Neural progenitor cell (in vitro differentiated cells): ENCODE measurements at regions not wholly inside any gene's neighbourhood (a gene's known extent, or its start where the extent isn't known, plus 50 kb on each side); places are given as distances from the start of the nearest gene placed in this dataset.

Source experiments
- DNase-seq: peaks from one replicate; pipeline ENCODE4 v3.0.0-alpha.2; 2016; ENCODE audit warnings: low spot score
- H2AFZ ChIP-seq: fragments of 200-600 bp; sonication (generic); replicated peaks from 2 replicates; pipeline ENCODE4 v1.6.1; 2016; ENCODE audit warnings: antibody characterized with exemption
- H3F3A ChIP-seq: fragments of 200-600 bp; sonication (generic); 2 replicates; pipeline ENCODE4 v1.6.1; 2016; ENCODE audit warnings: antibody characterized with exemption, low read depth
- H3K27ac ChIP-seq: fragments of 200-600 bp; sonication (generic); 2 replicates; pipeline ENCODE4 v1.5.1; 2016; ENCODE audit warnings: mild to moderate bottlenecking
- H3K27me3 ChIP-seq: fragments of 200-600 bp; sonication (generic); 2 replicates; pipeline ENCODE4 v1.6.1; 2016; ENCODE audit warnings: mild to moderate bottlenecking, moderate library complexity
- H3K36me3 ChIP-seq: fragments of 200-600 bp; sonication (generic); 2 replicates; pipeline ENCODE4 v1.5.1; 2016
- H3K4me1 ChIP-seq: fragments of 200-600 bp; sonication (generic); 2 replicates; pipeline ENCODE4 v1.6.1; 2016; ENCODE audit warnings: mixed run types
- H3K4me2 ChIP-seq: fragments of 200-600 bp; sonication (generic); 2 replicates; pipeline ENCODE4 v1.6.1; 2016
- H3K4me3 ChIP-seq: fragments of 200-600 bp; sonication (generic); 2 replicates; pipeline ENCODE4 v1.5.1; 2016
- H3K79me2 ChIP-seq: fragments of 200-600 bp; sonication (generic); 2 replicates; pipeline ENCODE4 v1.6.1; 2016; ENCODE audit warnings: low read depth
- H3K9ac ChIP-seq: fragments of 200-600 bp; sonication (generic); 2 replicates; pipeline ENCODE4 v1.6.1; 2016
- H3K9me3 ChIP-seq: fragments of 200-600 bp; sonication (generic); 2 replicates; pipeline ENCODE4 v1.5.1; 2016; ENCODE audit warnings: low read depth
- H4K20me1 ChIP-seq: fragments of 200-600 bp; sonication (generic); 2 replicates; pipeline ENCODE4 v1.6.1; 2016; ENCODE audit warnings: low read depth
- H3K27ac Mint-ChIP-seq: 3 replicates; pipeline ENCODE4 v1.8.0; 2021; ENCODE audit warnings: mixed read lengths
- H3K27me3 Mint-ChIP-seq: 2 replicates; pipeline ENCODE4 v1.8.0; 2022; ENCODE audit warnings: low read depth, mild to moderate bottlenecking, inconsistent platforms, moderate library complexity, mixed read lengths; ENCODE audit not compliant: insufficient read depth
- H3K36me3 Mint-ChIP-seq: 3 replicates; pipeline ENCODE4 v1.8.0; 2021; ENCODE audit warnings: mixed read lengths
- H3K4me1 Mint-ChIP-seq: 3 replicates; pipeline ENCODE4 v1.8.0; 2021; ENCODE audit warnings: mixed read lengths
- H3K4me3 Mint-ChIP-seq: 3 replicates; pipeline ENCODE4 v1.8.0; 2021; ENCODE audit warnings: mild to moderate bottlenecking, moderate library complexity, mixed read lengths
- H3K9me3 Mint-ChIP-seq: 3 replicates; pipeline ENCODE4 v1.8.0; 2020; ENCODE audit warnings: mixed read lengths
- EZH2 ChIP-seq: fragments of 200-600 bp; sonication (generic); IDR thresholded peaks from 2 replicates; pipeline ENCODE4 v1.6.1; 2017; ENCODE audit warnings: antibody characterized with exemption, mild to moderate bottlenecking, moderate library complexity
- EZH2phosphoT487 ChIP-seq: fragments of 200-600 bp; sonication (generic); IDR thresholded peaks from 2 replicates; pipeline ENCODE4 v1.6.1; 2017; ENCODE audit warnings: antibody characterized with exemption
- TF ChIP-seq, protein P1 (sequence below): fragments of 200-600 bp; sonication (generic); IDR thresholded peaks from 2 replicates; pipeline ENCODE4 v1.5.1; 2017; ENCODE audit warnings: antibody characterized with exemption, mild to moderate bottlenecking

DNA sequence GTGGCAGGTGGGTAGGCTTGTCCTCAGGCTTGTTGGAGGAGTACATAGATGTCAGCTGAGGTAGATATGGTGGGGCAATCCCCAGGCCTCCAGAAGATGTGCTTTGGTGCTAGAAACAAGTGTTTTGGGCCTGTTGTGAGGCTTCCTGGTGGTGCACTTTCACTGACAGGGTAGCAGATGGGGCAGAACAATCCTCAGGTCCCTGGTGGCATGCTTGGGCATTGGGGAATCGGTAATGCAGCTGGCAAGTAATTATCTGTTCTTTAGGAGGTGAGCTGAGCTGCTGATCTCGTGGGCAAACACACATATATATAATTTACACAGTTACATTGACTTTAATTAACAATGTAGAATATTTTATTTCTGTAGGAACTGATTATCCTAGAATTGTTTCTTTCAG, 458.7 kb downstream of the BMP2 start:
- H3K27me3 Mint-ChIP-seq, result peaks cover 3% of the 10 kb centered on the region
- DNase-seq, result no peak
- Histone ChIP-seq H3K36me3 (no peaks in the 10 kb centered on the region), H2AFZ (no peak overlapping the region), H3K4me3 (no peak overlapping the region), H3K79me2 (no peaks in the 10 kb centered on the region), H3K27ac (no peak overlapping the region), H3K4me2 (no peak overlapping the region), H4K20me1 (no peaks in the 10 kb centered on the region), H3K9me3 (no peaks in the 10 kb centered on the region), H3K27me3 (no peaks in the 10 kb centered on the region), H3K4me1 (no peaks in the 10 kb centered on the region), H3K9ac (no peak overlapping the region), H3F3A (no peaks in the 10 kb centered on the region)
- peaks cover 4% of the 10 kb centered on the region for H3K9me3 Mint-ChIP-seq
- H3K4me3 Mint-ChIP-seq, result no peak overlapping the region
- H3K27ac Mint-ChIP-seq, result no peak overlapping the region
- TF ChIP-seq EZH2phosphoT487 (no peak), EZH2 (no peak)
- TF ChIP-seq, protein P1, sequence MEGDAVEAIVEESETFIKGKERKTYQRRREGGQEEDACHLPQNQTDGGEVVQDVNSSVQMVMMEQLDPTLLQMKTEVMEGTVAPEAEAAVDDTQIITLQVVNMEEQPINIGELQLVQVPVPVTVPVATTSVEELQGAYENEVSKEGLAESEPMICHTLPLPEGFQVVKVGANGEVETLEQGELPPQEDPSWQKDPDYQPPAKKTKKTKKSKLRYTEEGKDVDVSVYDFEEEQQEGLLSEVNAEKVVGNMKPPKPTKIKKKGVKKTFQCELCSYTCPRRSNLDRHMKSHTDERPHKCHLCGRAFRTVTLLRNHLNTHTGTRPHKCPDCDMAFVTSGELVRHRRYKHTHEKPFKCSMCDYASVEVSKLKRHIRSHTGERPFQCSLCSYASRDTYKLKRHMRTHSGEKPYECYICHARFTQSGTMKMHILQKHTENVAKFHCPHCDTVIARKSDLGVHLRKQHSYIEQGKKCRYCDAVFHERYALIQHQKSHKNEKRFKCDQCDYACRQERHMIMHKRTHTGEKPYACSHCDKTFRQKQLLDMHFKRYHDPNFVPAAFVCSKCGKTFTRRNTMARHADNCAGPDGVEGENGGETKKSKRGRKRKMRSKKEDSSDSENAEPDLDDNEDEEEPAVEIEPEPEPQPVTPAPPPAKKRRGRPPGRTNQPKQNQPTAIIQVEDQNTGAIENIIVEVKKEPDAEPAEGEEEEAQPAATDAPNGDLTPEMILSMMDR, result no peak
- H3K36me3 Mint-ChIP-seq, result no peaks in the 10 kb centered on the region
- H3K4me1 Mint-ChIP-seq, result no peaks in the 10 kb centered on the region

- Mint-ChIP-seq H3K4me1 (no peaks in the 10 kb centered on the region), H3K27ac (no peak overlapping the region), H3K36me3 (no peaks in the 10 kb centered on the region), H3K4me3 (no peak overlapping the region), H3K9me3 (peaks cover 5% of the 10 kb centered on the region), H3K27me3 (no peaks in the 10 kb centered on the region)
- no peak overlapping the region for H3K4me2 ChIP-seq
- no peak for TF ChIP-seq EZH2phosphoT487
- TF ChIP-seq, protein P1, result no peak
- no peak for TF ChIP-seq EZH2
- H3K9ac ChIP-seq, result no peak overlapping the region
- peaks cover 7% of the 10 kb centered on the region for H3K9me3 ChIP-seq
- no peak overlapping the region for H2AFZ ChIP-seq
- no peak for DNase-seq
- no peaks in the 10 kb centered on the region for H3K27me3 ChIP-seq
- H4K20me1 ChIP-seq, result no peaks in the 10 kb centered on the region
- H3K27ac ChIP-seq, result no peak overlapping the region
- no peaks in the 10 kb centered on the region for H3K4me1 ChIP-seq
- H3K79me2 ChIP-seq, result no peaks in the 10 kb centered on the region
- H3K36me3 ChIP-seq, result no peaks in the 10 kb centered on the region
- no peak overlapping the region for H3K4me3 ChIP-seq
- H3F3A ChIP-seq, result no peaks in the 10 kb centered on the region
These were observed 463.8 kb downstream of the BMP2 start for GRCh38 chr20:7231303-7231702.

DNA sequence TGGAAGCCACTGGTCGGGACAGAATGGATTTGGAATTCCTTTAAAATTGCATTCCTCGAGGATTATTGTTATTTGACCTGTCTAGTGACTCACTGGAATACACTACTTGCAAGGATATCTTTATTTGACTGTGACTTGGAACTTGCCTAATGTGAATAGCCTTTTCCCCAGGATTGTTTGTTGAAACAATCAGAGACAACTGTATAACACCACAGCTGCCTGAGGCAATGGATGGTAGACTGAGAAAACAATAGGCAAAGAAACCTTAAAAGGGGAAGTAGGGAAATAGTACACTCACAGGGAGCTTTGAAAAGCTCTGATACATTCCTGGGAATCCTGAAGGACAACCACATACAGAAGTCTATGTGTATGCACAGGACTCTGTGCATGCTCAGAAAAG, 465.3 kb downstream of the BMP2 start:
- DNase-seq, result no peak
- no peak overlapping the region for H3K9ac ChIP-seq
- no peak overlapping the region for H3K27ac Mint-ChIP-seq
- TF ChIP-seq EZH2, result no peak
- TF ChIP-seq EZH2phosphoT487, result no peak
- TF ChIP-seq, protein P1, result no peak
- H3K9me3 Mint-ChIP-seq, result peaks cover 5% of the 10 kb centered on the region
- no peaks in the 10 kb centered on the region for H3F3A ChIP-seq
- H3K36me3 Mint-ChIP-seq, result no peaks in the 10 kb centered on the region
- H3K27me3 ChIP-seq, result no peaks in the 10 kb centered on the region
- H2AFZ ChIP-seq, result no peak overlapping the region
- no peaks in the 10 kb centered on the region for H4K20me1 ChIP-seq
- H3K9me3 ChIP-seq, result peaks cover 7% of the 10 kb centered on the region
- H3K4me1 Mint-ChIP-seq, result no peaks in the 10 kb centered on the region
- H3K79me2 ChIP-seq, result no peaks in the 10 kb centered on the region
- H3K4me3 Mint-ChIP-seq, result no peak overlapping the region
- H3K4me3 ChIP-seq, result no peak overlapping the region
- H3K36me3 ChIP-seq, result no peaks in the 10 kb centered on the region
- no peaks in the 10 kb centered on the region for H3K4me1 ChIP-seq
- H3K27ac ChIP-seq, result no peak overlapping the region
- no peaks in the 10 kb centered on the region for H3K27me3 Mint-ChIP-seq
- no peak overlapping the region for H3K4me2 ChIP-seq
